Pulmonary artery endothelial cell (primary cell): ENCODE measurements at regions not wholly inside any gene's neighbourhood (a gene's known extent, or its start where the extent isn't known, plus 50 kb on each side); places are given as distances from the start of the nearest gene placed in this dataset.

ENCODE experiments used
- DNase-seq: peaks from one replicate; pipeline ENCODE4 v3.0.0-alpha.2; 2011; ENCODE audit warnings: low read depth, low spot score

DNA sequence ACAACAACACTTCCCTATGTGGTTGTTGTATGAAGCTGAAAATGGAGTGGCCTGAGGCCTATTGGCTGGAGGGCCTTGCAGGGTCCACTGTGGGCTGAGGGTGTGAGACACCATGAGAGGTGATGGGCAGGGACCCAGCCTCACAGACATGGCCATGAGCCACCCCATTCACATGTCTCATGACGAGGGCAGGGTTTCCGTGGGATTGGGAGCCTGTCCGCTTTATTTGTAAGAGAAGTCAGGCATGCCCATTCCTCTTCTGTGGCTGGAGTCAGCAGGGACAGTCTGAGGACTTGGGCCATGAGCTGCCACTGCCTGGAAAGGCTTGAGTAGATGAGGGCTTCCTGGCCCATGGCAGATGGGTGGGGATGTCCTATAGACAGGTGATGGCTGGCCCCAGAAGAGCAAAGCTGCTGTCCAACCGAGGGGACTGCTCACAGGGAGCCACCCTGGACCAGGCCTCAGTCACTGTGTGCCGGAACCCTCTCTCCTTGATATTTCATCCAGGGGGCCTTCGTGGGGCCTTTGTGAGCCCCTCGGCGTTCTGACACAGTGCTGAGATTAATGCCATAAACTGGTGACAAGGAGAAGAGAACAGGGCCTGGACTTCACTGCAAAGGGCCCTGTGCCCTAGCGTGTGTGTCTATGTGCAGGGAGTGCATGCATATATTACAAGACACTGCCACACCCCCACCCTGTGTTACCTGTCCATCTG is 971.9 kb downstream of the BRD1 start:
- DNase-seq: no peak

DNA sequence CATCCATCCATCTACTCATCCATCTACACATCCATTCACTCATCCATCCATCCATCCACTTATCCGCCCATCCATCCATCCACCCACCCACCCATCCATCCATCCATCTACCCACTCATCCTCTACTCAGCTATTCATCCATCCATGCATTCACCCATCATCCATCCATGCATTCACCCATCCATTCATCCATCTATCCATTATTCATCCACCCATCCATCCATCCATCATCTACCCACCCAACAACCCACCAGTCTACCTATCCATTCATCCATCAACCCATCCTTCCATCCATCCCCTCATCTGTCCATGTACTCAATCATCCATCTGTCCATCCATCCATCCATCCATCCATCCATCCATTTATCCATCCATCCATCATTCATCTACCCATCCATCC is 972.7 kb downstream of the BRD1 start:
- DNase-seq: no peak

GRCh38 chr22:48853627-48854240 is 973.9 kb downstream of the BRD1 start:
- no peak for DNase-seq

DNA sequence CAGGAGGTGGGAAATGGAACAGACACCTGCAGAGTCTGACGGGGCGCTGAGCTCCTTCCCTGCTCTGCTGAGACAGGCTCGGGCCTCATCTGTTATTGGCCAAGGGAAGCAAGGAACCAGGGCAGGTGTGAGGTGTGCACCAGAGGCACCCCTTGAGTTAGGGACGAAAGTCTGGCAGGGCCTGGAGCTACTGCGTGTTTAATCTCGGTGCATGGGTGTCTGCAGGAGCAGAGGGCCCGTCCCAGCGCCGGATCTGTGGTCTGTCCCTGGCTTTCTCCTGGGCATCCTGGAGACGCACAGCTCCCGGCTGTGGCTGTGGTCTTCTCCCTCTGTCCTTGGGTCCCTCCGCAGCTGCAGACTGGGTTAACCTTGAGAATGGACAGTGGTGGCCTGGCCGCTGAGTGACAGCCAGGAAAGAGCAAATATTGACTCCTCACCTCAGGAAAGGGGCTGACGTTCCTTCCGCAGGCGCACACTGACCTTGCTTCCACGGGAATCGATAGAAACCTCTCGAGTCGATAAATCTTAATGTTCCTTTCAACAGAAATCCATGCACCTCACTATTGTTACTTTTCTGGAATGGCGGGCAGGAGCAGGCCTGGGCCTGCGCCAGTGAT is 975.6 kb downstream of the BRD1 start:
- DNase-seq: no peak

- DNase-seq: no peak
These were observed 976.9 kb downstream of the BRD1 start for GRCh38 chr22:48850658-48851287.

- no peak for DNase-seq
These were observed 977.6 kb downstream of the BRD1 start for GRCh38 chr22:48849963-48850657.

GRCh38 chr22:48849219-48849912 is 978.3 kb downstream of the BRD1 start:
- no peak for DNase-seq

GRCh38 chr22:48846200-48846599 is 981.5 kb downstream of the BRD1 start:
- DNase-seq: no peak

GRCh38 chr22:48845356-48845936 is 982.2 kb downstream of the BRD1 start:
- DNase-seq: no peak

- no peak for DNase-seq
These were observed 983.5 kb downstream of the BRD1 start for GRCh38 chr22:48844056-48844675.

DNA sequence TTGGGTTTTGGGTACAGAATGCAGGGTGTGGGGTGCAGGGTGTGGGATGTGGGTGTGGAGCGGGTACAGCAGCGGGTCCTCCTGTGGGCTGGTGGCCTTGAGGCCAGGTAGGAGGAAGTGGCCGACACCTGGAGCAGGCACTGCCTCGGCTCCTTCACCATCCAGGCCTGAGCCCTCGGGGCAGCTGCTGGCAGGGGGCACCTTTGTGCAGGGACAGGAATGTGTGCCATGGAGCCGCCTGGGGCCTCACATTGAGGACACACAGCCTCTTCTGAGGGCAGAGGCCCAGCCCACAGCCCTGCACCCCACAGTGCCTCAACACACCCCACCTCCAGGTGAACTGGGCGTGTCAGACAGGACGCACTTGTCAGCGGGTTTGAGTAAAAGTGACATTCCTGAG is 984.0 kb downstream of the BRD1 start:
- no peak for DNase-seq

- DNase-seq: no peak
These were observed 984.7 kb downstream of the BRD1 start for GRCh38 chr22:48842976-48843375.

GRCh38 chr22:48842583-48842945 is 985.1 kb downstream of the BRD1 start:
- no peak for DNase-seq

GRCh38 chr22:48841881-48842582 is 985.6 kb downstream of the BRD1 start:
- no peak for DNase-seq

- DNase-seq: no peak
These were observed 987.3 kb downstream of the BRD1 start for GRCh38 chr22:48840112-48840949.

- DNase-seq: no peak
These were observed 988.6 kb downstream of the BRD1 start for GRCh38 chr22:48838846-48839730.

DNA sequence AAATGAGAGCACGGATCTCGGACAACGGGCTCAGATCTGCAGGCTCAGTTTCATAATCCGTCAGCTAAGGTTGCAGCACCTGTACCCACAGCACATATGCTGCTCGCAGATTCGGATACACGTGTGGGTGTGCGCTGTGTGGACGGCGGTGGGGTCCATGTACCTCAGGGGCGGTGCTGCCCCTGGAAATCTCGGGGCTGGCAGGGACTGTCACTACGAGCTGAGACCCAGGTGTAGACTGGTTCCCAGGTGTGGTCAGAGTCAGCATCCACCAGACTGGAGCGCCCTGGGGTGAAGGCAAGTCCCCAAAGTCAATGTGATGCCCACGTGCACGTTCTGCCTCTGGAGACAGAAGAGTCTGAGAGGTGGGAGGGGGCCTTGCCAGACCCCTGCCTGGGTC is 989.3 kb downstream of the BRD1 start:
- DNase-seq: no peak
